NCI-H1436 treated with DMSO at 0.1 percent for 48 hours (cell line): ENCODE measurements at regions not wholly inside any gene's neighbourhood (a gene's known extent, or its start where the extent isn't known, plus 50 kb on each side); places are given as distances from the start of the nearest gene placed in this dataset.
"Not testable (repeated sequence)": the region's sequence is repeated elsewhere in the genome, so short reads cannot be mapped to it uniquely, and the experiment has no call there.

ENCODE experiments used
- DNase-seq: peaks from one replicate; lab custom pipeline; 2025; lab: John Stamatoyannopoulos, UW

- DNase-seq, result no peak
These were observed 1620.4 kb upstream of the FLRT2 start for GRCh38 chr14:83909507-83909906.

GRCh38 chr14:83912032-83912642, 1617.8 kb upstream of the FLRT2 start:
- DNase-seq, result no peak

- no peak for DNase-seq
These were observed 1616.5 kb upstream of the FLRT2 start for GRCh38 chr14:83913476-83913875.

GRCh38 chr14:83918546-83918945, 1611.4 kb upstream of the FLRT2 start:
- no peak for DNase-seq

- not testable (repeated sequence) for DNase-seq
These were observed 1610.3 kb upstream of the FLRT2 start for GRCh38 chr14:83919675-83920074.

GRCh38 chr14:83923842-83924241, 1606.1 kb upstream of the FLRT2 start:
- DNase-seq, result no peak

GRCh38 chr14:83924259-83924658, 1605.7 kb upstream of the FLRT2 start:
- no peak for DNase-seq

- DNase-seq, result no peak
These were observed 1589.7 kb upstream of the FLRT2 start for GRCh38 chr14:83940253-83940652.

- DNase-seq, result no peak
These were observed 1571.6 kb upstream of the FLRT2 start for GRCh38 chr14:83958359-83958758.

GRCh38 chr14:83960832-83961512, 1569.0 kb upstream of the FLRT2 start:
- DNase-seq, result no peak

- DNase-seq, result no peak
These were observed 1559.9 kb upstream of the FLRT2 start for GRCh38 chr14:83969998-83970397.

- no peak for DNase-seq
These were observed 1557.3 kb upstream of the FLRT2 start for GRCh38 chr14:83972631-83973030.

GRCh38 chr14:83974647-83975163, 1555.2 kb upstream of the FLRT2 start:
- no peak for DNase-seq

- no peak for DNase-seq
These were observed 1554.5 kb upstream of the FLRT2 start for GRCh38 chr14:83975435-83975834.

GRCh38 chr14:83975841-83976770, 1553.8 kb upstream of the FLRT2 start:
- DNase-seq, result no peak

GRCh38 chr14:83977583-83977982, 1552.4 kb upstream of the FLRT2 start:
- no peak for DNase-seq

GRCh38 chr14:83981676-83982258, 1548.2 kb upstream of the FLRT2 start:
- DNase-seq, result not testable (repeated sequence)

GRCh38 chr14:83988275-83988674, 1541.7 kb upstream of the FLRT2 start:
- DNase-seq, result no peak

GRCh38 chr14:83991666-83992065, 1538.3 kb upstream of the FLRT2 start:
- no peak for DNase-seq

- DNase-seq, result no peak
These were observed 1537.1 kb upstream of the FLRT2 start for GRCh38 chr14:83992857-83993256.

- no peak for DNase-seq
These were observed 1536.4 kb upstream of the FLRT2 start for GRCh38 chr14:83993545-83993944.

GRCh38 chr14:83994020-83994419, 1535.9 kb upstream of the FLRT2 start:
- DNase-seq, result no peak
